ENCODE measurements at regions not wholly inside any gene's neighbourhood (a gene's known extent, or its start where the extent isn't known, plus 50 kb on each side); places are given as distances from the start of the nearest gene placed in this dataset.

DNA sequence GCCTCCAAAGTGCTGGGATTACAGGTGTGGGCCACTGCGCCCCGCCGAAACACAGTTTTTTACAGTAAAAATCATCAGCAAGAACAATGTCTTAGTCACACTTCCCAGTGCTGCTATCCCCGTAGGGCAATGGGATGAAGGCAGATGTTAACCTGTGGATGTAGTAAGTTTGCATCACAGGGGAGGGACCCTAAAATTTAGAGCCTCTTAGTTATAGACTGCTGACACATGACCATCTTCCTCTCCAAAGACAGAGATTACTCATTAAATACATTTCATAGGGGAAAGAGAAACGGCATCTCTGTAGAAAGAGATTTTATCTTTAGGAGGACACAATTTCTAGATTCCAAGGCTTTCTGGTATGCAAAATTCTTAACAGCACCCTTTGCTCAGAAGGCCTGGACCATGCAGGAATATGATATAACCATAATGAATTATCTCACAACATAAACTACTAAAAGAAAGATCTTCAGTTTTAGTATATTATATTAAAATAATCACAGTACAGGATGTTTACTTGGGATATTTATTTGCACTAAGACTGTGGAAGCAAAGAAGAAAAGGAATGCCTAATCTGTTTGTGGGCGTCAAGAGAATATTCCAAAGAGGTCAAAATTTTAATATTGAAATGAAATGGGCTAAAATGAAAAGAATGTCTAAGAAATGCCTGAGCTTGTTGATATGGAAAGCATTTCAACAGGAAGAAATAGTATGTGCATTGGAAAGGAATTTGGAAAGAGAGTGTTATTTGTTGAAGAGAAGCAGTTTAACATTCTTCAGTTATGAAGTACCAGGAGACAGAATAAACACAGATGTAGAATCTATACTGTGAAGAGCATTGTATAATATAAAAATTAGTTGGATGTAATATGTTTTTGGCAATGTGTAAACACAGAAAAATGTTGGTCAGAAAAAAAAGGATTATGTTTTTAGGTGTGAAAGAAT lies 1228.3 kb upstream of the CHAC2 start:
- H3K36me3 ChIP-seq = no peaks in the 10 kb centered on the region
- ATAC-seq = no peak
- no peak overlapping the region for H3K4me3 ChIP-seq
- no peak for DNase-seq
- in situ Hi-C loops (cut with MboI; ENCODE audit: low sequenced_read_pairs in 4 of 4) (no loop called here), intact Hi-C loops (cut with DNase I; ENCODE audit: low total_unique reads) (no loop called here)
- TF ChIP-seq POLR2A (IDR thresholded peaks at IDR 0.05) (no peak), CTCF (IDR thresholded peaks at IDR 0.05 in 4 of 5, conservative IDR thresholded peaks at IDR 0.05 in 1 of 5) (no peak)
- H3K27me3 ChIP-seq = no peaks in the 10 kb centered on the region
- no peaks in the 10 kb centered on the region for H3K4me1 ChIP-seq
- no peak overlapping the region for H3K27ac ChIP-seq
- no peaks in the 10 kb centered on the region for H3K9me3 ChIP-seq

- in situ Hi-C loops (cut with MboI; ENCODE audit: low sequenced_read_pairs in 4 of 4) = no loop called here
- ATAC-seq = no peak
- no peak overlapping the region for H3K4me3 ChIP-seq
- no peaks in the 10 kb centered on the region for H3K27me3 ChIP-seq
- H3K27ac ChIP-seq = no peak overlapping the region
- intact Hi-C loops (cut with DNase I; ENCODE audit: low total_unique reads) = no loop called here
- no peaks in the 10 kb centered on the region for H3K4me1 ChIP-seq
- no peaks in the 10 kb centered on the region for H3K9me3 ChIP-seq
- no peak for DNase-seq
- TF ChIP-seq CTCF (IDR thresholded peaks at IDR 0.05 in 4 of 5, conservative IDR thresholded peaks at IDR 0.05 in 1 of 5) = no peak
- no peak for TF ChIP-seq POLR2A (IDR thresholded peaks at IDR 0.05)
- no peaks in the 10 kb centered on the region for H3K36me3 ChIP-seq
Measured at GRCh38 chr2:52537588-52537987, 1230.0 kb upstream of the CHAC2 start.

DNA sequence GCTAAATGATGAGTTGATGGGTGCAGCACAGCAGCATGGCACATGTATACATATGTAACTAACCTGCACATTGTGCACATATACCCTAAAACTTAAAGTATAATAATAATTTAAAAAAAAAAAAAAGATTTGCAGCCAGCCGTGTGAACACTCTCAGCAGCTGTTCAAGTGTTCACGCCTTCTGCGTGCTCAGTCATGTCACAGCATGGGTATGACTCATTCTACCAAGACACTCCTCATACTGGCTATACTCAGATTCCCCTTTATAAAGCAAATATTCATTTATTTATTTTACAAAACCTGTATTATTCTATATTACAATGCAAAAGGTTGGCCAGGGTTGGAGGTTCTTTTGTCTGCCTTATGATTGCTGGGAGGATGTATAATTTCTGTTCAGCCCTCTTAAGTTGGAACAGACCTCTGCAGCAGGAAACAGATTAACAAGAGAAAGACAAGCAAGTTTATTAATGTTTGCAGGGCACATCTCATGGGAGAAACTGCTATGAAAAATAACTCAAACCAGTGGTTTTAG lies 1230.6 kb upstream of the CHAC2 start:
- DNase-seq (no peak), ATAC-seq (no peak)
- intact Hi-C loops (cut with DNase I; ENCODE audit: low total_unique reads) = no loop called here
- Histone ChIP-seq H3K36me3 (no peaks in the 10 kb centered on the region), H3K4me1 (no peaks in the 10 kb centered on the region), H3K27ac (no peak overlapping the region), H3K4me3 (no peak overlapping the region), H3K9me3 (no peaks in the 10 kb centered on the region), H3K27me3 (no peaks in the 10 kb centered on the region)
- in situ Hi-C loops (cut with MboI; ENCODE audit: low sequenced_read_pairs in 4 of 4) = no loop called here
- TF ChIP-seq CTCF (IDR thresholded peaks at IDR 0.05 in 4 of 5, conservative IDR thresholded peaks at IDR 0.05 in 1 of 5) (no peak), POLR2A (IDR thresholded peaks at IDR 0.05) (no peak)

DNA sequence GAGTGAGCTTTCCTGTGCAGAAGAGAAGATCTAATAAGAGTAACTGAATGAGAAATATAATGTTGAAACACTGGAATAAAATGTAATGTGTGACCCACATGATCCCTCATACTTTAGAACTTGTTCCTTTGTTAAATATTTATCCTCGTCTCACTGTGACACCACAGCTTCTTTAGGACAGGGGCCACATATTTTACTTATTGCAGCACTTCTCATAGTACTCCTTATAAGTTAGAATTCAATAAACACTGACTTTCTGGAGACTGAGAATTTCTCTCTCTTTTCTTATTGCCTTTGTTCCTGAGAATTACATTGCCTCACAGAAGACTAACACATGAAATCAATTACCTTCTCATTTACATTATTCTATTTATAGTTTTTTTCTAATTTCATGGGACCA lies 1234.6 kb upstream of the CHAC2 start:
- H3K4me1 ChIP-seq = no peaks in the 10 kb centered on the region
- no peak overlapping the region for H3K4me3 ChIP-seq
- intact Hi-C loops (cut with DNase I; ENCODE audit: low total_unique reads) (no loop called here), in situ Hi-C loops (cut with MboI; ENCODE audit: low sequenced_read_pairs in 4 of 4) (no loop called here)
- TF ChIP-seq CTCF (IDR thresholded peaks at IDR 0.05 in 4 of 5, conservative IDR thresholded peaks at IDR 0.05 in 1 of 5) (no peak), POLR2A (IDR thresholded peaks at IDR 0.05) (no peak)
- no peak overlapping the region for H3K27ac ChIP-seq
- no peaks in the 10 kb centered on the region for H3K36me3 ChIP-seq
- H3K9me3 ChIP-seq = no peaks in the 10 kb centered on the region
- no peaks in the 10 kb centered on the region for H3K27me3 ChIP-seq
- ATAC-seq (no peak), DNase-seq (no peak)

Measured in gastrocnemius medialis (tissue), 4 donors.